ENCODE measurements at regions not wholly inside any gene's neighbourhood (a gene's known extent, or its start where the extent isn't known, plus 50 kb on each side); places are given as distances from the start of the nearest gene placed in this dataset.

GRCh38 chr2:8548065-8548618 is 133.7 kb upstream of the ID2 start:
- TF ChIP-seq, protein P1, sequence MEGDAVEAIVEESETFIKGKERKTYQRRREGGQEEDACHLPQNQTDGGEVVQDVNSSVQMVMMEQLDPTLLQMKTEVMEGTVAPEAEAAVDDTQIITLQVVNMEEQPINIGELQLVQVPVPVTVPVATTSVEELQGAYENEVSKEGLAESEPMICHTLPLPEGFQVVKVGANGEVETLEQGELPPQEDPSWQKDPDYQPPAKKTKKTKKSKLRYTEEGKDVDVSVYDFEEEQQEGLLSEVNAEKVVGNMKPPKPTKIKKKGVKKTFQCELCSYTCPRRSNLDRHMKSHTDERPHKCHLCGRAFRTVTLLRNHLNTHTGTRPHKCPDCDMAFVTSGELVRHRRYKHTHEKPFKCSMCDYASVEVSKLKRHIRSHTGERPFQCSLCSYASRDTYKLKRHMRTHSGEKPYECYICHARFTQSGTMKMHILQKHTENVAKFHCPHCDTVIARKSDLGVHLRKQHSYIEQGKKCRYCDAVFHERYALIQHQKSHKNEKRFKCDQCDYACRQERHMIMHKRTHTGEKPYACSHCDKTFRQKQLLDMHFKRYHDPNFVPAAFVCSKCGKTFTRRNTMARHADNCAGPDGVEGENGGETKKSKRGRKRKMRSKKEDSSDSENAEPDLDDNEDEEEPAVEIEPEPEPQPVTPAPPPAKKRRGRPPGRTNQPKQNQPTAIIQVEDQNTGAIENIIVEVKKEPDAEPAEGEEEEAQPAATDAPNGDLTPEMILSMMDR (IDR thresholded peaks at IDR 0.05) = no peak
- no peak for TF ChIP-seq POLR2A (IDR thresholded peaks at IDR 0.05)

Data from adrenal gland (tissue), 5 donors.